ENCODE measurements at regions not wholly inside any gene's neighbourhood (a gene's known extent, or its start where the extent isn't known, plus 50 kb on each side); places are given as distances from the start of the nearest gene placed in this dataset.

GRCh38 chr3:77932926-77933325 lies 893.0 kb downstream of the ROBO2 start:
- no peak for DNase-seq
- Histone ChIP-seq H3K36me3 (ENCODE audit: low read depth, missing control alignments) (no peaks in the 10 kb centered on the region), H3K27me3 (no peaks in the 10 kb centered on the region), H3K27ac (no peak overlapping the region), H3K4me1 (no peaks in the 10 kb centered on the region), H3K9me3 (no peaks in the 10 kb centered on the region), H3K4me3 (no peak overlapping the region)
- intact Hi-C loops (cut with DNase I; ENCODE audit: low total_unique reads): no loop called here
- TF ChIP-seq POLR2A (IDR thresholded peaks at IDR 0.05) (no peak), CTCF (IDR thresholded peaks at IDR 0.05) (no peak)
- WGBS, 2 donors: 61 to 70% methylated on average over 1 of the region's 1 CpG

- WGBS, 2 donors: 95 to 98% methylated on average over 2 of the region's 2 CpGs
- intact Hi-C loops (cut with DNase I; ENCODE audit: low total_unique reads): no loop called here
Measured at GRCh38 chr3:77933926-77934325, 894.0 kb downstream of the ROBO2 start.

GRCh38 chr3:77935418-77935817 lies 895.5 kb downstream of the ROBO2 start:
- Histone ChIP-seq H3K9me3 (no peaks in the 10 kb centered on the region), H3K27me3 (no peaks in the 10 kb centered on the region), H3K27ac (no peak overlapping the region), H3K4me3 (no peak overlapping the region), H3K36me3 (ENCODE audit: low read depth, missing control alignments) (no peaks in the 10 kb centered on the region), H3K4me1 (no peaks in the 10 kb centered on the region)
- no peak for DNase-seq
- no peak for TF ChIP-seq CTCF (IDR thresholded peaks at IDR 0.05)
- TF ChIP-seq POLR2A (IDR thresholded peaks at IDR 0.05): no peak
- intact Hi-C loops (cut with DNase I; ENCODE audit: low total_unique reads): no loop called here
- 75 to 76% methylated on average over 1 of the region's 1 CpG for WGBS, 2 donors

More at GRCh38 chr3:77933926-77934325, 894.0 kb downstream of the ROBO2 start:
- Histone ChIP-seq H3K4me1 (no peaks in the 10 kb centered on the region), H3K27ac (no peak overlapping the region), H3K36me3 (ENCODE audit: low read depth, missing control alignments) (no peaks in the 10 kb centered on the region), H3K9me3 (no peaks in the 10 kb centered on the region), H3K27me3 (no peaks in the 10 kb centered on the region), H3K4me3 (no peak overlapping the region)
- TF ChIP-seq POLR2A (IDR thresholded peaks at IDR 0.05) (no peak), CTCF (IDR thresholded peaks at IDR 0.05) (no peak)
- no peak for DNase-seq

- Histone ChIP-seq H3K27ac (no peak overlapping the region), H3K27me3 (no peaks in the 10 kb centered on the region), H3K4me3 (no peak overlapping the region), H3K36me3 (ENCODE audit: low read depth, missing control alignments) (no peaks in the 10 kb centered on the region), H3K4me1 (no peaks in the 10 kb centered on the region), H3K9me3 (no peaks in the 10 kb centered on the region)
- no peak for TF ChIP-seq POLR2A (IDR thresholded peaks at IDR 0.05)
- no peak for TF ChIP-seq CTCF (IDR thresholded peaks at IDR 0.05)
- intact Hi-C loops (cut with DNase I; ENCODE audit: low total_unique reads): no loop called here
- WGBS, 2 donors: 33 to 63% methylated on average over 1 of the region's 1 CpG
- DNase-seq: no peak
Measured at GRCh38 chr3:77939726-77940125, 899.8 kb downstream of the ROBO2 start.

- Histone ChIP-seq H3K36me3 (ENCODE audit: low read depth, missing control alignments) (no peaks in the 10 kb centered on the region), H3K27me3 (no peaks in the 10 kb centered on the region), H3K4me3 (no peak overlapping the region), H3K27ac (no peak overlapping the region), H3K9me3 (no peaks in the 10 kb centered on the region), H3K4me1 (no peaks in the 10 kb centered on the region)
- no peak for DNase-seq
- no peak for TF ChIP-seq CTCF (IDR thresholded peaks at IDR 0.05)
- TF ChIP-seq POLR2A (IDR thresholded peaks at IDR 0.05): no peak
- intact Hi-C loops (cut with DNase I; ENCODE audit: low total_unique reads): no loop called here
- 88 to 93% methylated on average over 4 of the region's 4 CpGs for WGBS, 2 donors
Measured at GRCh38 chr3:77943598-77943997, 903.7 kb downstream of the ROBO2 start.

All from testis (tissue), 2 donors.